AG09309 (cell line): ENCODE measurements at regions not wholly inside any gene's neighbourhood (a gene's known extent, or its start where the extent isn't known, plus 50 kb on each side); places are given as distances from the start of the nearest gene placed in this dataset.

Experiments
- DNase-seq: peaks from one replicate; pipeline ENCODE4 v3.0.0-alpha.2; 2010; ENCODE audit warnings: low read depth
- H3K4me3 ChIP-seq: 2 replicates; pipeline ENCODE4 v1.5.1; 2011; ENCODE audit warnings: mild to moderate bottlenecking, low read depth, low read length, moderate library complexity; ENCODE audit not compliant: control insufficient read depth
- TF ChIP-seq, protein P1 (sequence below): IDR thresholded peaks from 2 replicates; pipeline ENCODE4 v1.5.1; 2011; ENCODE audit warnings: mild to moderate bottlenecking, low read depth, low read length, inconsistent platforms; ENCODE audit not compliant: insufficient read depth, control insufficient read depth; ENCODE audit errors: missing control alignments

- H3K4me3 ChIP-seq = no peak overlapping the region
- TF ChIP-seq, protein P1, sequence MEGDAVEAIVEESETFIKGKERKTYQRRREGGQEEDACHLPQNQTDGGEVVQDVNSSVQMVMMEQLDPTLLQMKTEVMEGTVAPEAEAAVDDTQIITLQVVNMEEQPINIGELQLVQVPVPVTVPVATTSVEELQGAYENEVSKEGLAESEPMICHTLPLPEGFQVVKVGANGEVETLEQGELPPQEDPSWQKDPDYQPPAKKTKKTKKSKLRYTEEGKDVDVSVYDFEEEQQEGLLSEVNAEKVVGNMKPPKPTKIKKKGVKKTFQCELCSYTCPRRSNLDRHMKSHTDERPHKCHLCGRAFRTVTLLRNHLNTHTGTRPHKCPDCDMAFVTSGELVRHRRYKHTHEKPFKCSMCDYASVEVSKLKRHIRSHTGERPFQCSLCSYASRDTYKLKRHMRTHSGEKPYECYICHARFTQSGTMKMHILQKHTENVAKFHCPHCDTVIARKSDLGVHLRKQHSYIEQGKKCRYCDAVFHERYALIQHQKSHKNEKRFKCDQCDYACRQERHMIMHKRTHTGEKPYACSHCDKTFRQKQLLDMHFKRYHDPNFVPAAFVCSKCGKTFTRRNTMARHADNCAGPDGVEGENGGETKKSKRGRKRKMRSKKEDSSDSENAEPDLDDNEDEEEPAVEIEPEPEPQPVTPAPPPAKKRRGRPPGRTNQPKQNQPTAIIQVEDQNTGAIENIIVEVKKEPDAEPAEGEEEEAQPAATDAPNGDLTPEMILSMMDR = no peak
- DNase-seq = no peak
Measured at GRCh38 chr11:91860661-91861060, 364.0 kb upstream of the FAT3 start.

DNA sequence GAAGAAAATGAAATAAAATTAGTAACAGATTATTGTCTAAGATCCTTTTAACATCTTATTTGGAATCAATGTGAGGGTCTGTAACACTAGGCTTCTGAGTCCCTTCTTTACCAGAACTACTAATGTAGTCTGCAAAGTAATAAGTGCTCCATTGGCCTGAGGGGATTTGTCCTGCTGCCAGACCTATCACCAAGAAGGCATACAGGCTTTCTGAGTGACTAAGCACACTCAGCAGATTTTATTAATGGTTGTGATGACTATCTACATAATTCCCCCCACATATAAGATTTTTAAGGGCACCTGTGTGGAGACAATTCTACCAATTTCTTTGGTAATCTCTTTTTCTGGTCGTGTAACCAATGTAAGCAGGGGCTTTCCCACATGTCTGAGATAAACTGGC, 365.0 kb upstream of the FAT3 start:
- DNase-seq = no peak
- TF ChIP-seq, protein P1 = no peak
- no peak overlapping the region for H3K4me3 ChIP-seq

- TF ChIP-seq, protein P1 = no peak
- no peak overlapping the region for H3K4me3 ChIP-seq
- DNase-seq = no peak
Measured at GRCh38 chr11:91857179-91857578, 367.4 kb upstream of the FAT3 start.

GRCh38 chr11:91854780-91855179, 369.8 kb upstream of the FAT3 start:
- no peak overlapping the region for H3K4me3 ChIP-seq

GRCh38 chr11:91854171-91854570, 370.4 kb upstream of the FAT3 start:
- no peak for DNase-seq
- TF ChIP-seq, protein P1 = no peak
- no peak overlapping the region for H3K4me3 ChIP-seq

More at GRCh38 chr11:91854780-91855179, 369.8 kb upstream of the FAT3 start:
- no peak for DNase-seq
- TF ChIP-seq, protein P1 = no peak

DNA sequence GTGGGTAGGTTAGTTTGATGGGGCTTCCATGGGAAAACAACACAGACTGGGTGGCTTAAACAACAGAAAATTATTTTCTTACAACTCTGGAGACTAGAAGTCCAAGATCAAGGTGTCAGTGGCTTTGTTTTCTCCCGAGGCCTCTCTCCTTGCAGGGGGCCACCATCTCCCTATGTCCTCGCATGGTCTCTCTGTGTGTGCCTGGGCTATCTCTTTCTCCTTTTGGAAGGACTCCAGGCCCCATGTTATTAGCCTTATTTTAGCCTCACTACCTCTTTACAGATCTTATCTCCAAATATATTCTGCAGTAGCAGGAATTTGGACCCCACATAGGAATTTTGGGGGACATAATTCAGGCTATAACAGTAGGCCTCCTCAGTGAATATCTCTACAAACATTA, 372.7 kb upstream of the FAT3 start:
- TF ChIP-seq, protein P1 = no peak
- DNase-seq = no peak
- H3K4me3 ChIP-seq = no peak overlapping the region
